GM20000 (cell line): ENCODE measurements at regions not wholly inside any gene's neighbourhood (a gene's known extent, or its start where the extent isn't known, plus 50 kb on each side); places are given as distances from the start of the nearest gene placed in this dataset.

Source experiments
- DNase-seq: peaks from one replicate; pipeline ENCODE4 v3.0.0; 2012; ENCODE audit warnings: low spot score
- CTCF ChIP-seq: IDR thresholded peaks from 2 replicates; pipeline ENCODE4 v1.5.1; 2012; ENCODE audit warnings: mild to moderate bottlenecking, control low read depth; ENCODE audit errors: extremely low read depth, missing control alignments

GRCh38 chr3:66592927-66593625, 92.3 kb upstream of the LRIG1 start:
- DNase-seq: no peak
- TF ChIP-seq CTCF: no peak

GRCh38 chr3:66593978-66594377, 93.2 kb upstream of the LRIG1 start:
- TF ChIP-seq CTCF: no peak
- DNase-seq: no peak

- no peak for TF ChIP-seq CTCF
- DNase-seq: no peak
These were observed 96.6 kb upstream of the LRIG1 start for GRCh38 chr3:66597308-66597863.

GRCh38 chr3:66598168-66598567, 97.3 kb upstream of the LRIG1 start:
- no peak for TF ChIP-seq CTCF
- no peak for DNase-seq

- no peak for DNase-seq
- no peak for TF ChIP-seq CTCF
These were observed 101.4 kb upstream of the LRIG1 start for GRCh38 chr3:66602237-66602636.

- no peak for DNase-seq
- TF ChIP-seq CTCF: no peak
These were observed 101.9 kb upstream of the LRIG1 start for GRCh38 chr3:66602691-66603090.

- no peak for TF ChIP-seq CTCF
- no peak for DNase-seq
These were observed 102.4 kb upstream of the LRIG1 start for GRCh38 chr3:66603151-66603611.
